ENCODE measurements at regions not wholly inside any gene's neighbourhood (a gene's known extent, or its start where the extent isn't known, plus 50 kb on each side); places are given as distances from the start of the nearest gene placed in this dataset.
"Not testable (repeated sequence)": the region's sequence is repeated elsewhere in the genome, so short reads cannot be mapped to it uniquely, and the experiment has no call there.

DNA sequence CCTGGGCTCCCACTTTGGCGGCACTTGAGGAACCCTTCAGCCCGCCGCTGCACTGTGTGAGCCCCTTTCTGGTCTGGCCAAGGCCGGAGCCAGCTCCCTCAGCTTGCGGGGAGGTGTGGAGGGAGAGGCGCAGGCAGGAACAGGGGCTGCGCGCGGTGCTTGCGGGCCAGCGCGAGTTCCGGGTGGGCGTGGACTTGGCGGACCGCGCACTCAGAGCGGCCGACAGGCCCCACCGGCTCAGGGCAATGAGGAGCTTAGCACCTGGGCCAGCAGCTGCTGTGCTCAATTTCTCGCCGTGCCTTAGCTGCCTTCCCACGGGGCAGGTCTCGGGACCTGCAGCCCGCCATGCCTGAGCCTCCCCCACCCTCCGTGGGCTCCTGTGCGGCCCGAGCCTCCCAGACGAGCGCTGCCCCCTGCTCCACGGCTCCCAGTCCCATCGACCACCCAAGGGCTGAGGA is 324.8 kb downstream of the RAD51AP2 start:
- not testable (repeated sequence) for H3K36me3 ChIP-seq (ENCODE audit: control insufficient read depth in 3 of 3, insufficient read depth in 3 of 3, low read length in 3 of 3); H3K4me3 ChIP-seq (ENCODE audit: low read length in 3 of 3); H3K4me1 ChIP-seq (ENCODE audit: control insufficient read depth in 3 of 3, insufficient read depth in 3 of 3, low read length in 3 of 3); H3K27ac ChIP-seq (ENCODE audit: low read depth, low read length); H3K9ac ChIP-seq (ENCODE audit: low read depth in 1 of 3, low read length in 3 of 3); H3K9me3 ChIP-seq (ENCODE audit: control insufficient read depth in 3 of 3, low read length in 3 of 3); H3K27me3 ChIP-seq (ENCODE audit: control insufficient read depth in 3 of 3, insufficient read depth in 3 of 3, low read length in 3 of 3)

DNA sequence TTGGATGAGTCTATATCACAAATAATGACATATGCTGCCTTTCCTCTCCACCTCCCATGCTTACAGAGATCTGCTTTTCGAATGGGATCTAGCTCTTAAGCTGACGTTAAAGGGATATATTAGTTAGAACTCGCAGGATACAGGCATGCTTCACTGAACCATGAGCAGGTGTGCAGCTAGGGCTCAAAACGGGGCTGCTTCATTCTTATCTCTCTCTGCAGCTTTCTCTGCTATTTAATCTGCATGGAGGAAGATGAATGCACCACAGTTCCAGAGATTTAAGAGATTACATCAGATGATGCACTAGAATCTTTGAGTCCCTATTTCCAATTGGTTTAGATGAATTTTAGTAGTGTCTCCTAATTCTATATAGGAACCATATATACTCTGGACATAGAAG is 327.0 kb downstream of the RAD51AP2 start:
- Histone ChIP-seq H3K9me3 (ENCODE audit: control insufficient read depth in 3 of 3, low read length in 3 of 3) (no peaks in the 10 kb centered on the region), H3K27me3 (ENCODE audit: control insufficient read depth in 3 of 3, insufficient read depth in 3 of 3, low read length in 3 of 3) (no peaks in the 10 kb centered on the region), H3K9ac (ENCODE audit: low read depth in 1 of 3, low read length in 3 of 3) (no peak overlapping the region), H3K4me1 (ENCODE audit: control insufficient read depth in 3 of 3, insufficient read depth in 3 of 3, low read length in 3 of 3) (no peaks in the 10 kb centered on the region), H3K36me3 (ENCODE audit: control insufficient read depth in 3 of 3, insufficient read depth in 3 of 3, low read length in 3 of 3) (no peaks in the 10 kb centered on the region), H3K27ac (ENCODE audit: low read depth, low read length) (no peak overlapping the region), H3K4me3 (ENCODE audit: low read length in 3 of 3) (no peak overlapping the region)

DNA sequence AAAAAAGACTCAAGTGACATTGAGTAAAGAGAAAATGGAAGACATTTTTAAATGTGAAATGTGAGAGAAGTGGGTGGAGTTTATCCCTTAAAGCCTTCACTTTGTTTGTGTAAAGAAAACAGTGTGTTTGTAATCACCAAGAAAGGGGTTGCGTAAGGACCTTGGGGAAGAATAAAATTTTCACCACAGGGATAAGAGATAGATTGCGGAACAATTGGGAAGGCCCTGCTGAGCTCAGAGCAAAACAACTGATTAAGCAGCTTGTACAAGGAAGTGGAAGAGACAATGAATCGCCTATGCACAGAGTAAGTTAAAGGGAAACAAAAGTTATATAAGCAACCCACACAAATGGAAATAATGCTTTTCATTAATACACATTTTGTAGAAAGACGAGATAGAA is 327.7 kb downstream of the RAD51AP2 start:
- Histone ChIP-seq H3K9ac (ENCODE audit: low read depth in 1 of 3, low read length in 3 of 3) (no peak overlapping the region), H3K27me3 (ENCODE audit: control insufficient read depth in 3 of 3, insufficient read depth in 3 of 3, low read length in 3 of 3) (no peaks in the 10 kb centered on the region), H3K9me3 (ENCODE audit: control insufficient read depth in 3 of 3, low read length in 3 of 3) (no peaks in the 10 kb centered on the region), H3K4me1 (ENCODE audit: control insufficient read depth in 3 of 3, insufficient read depth in 3 of 3, low read length in 3 of 3) (no peaks in the 10 kb centered on the region), H3K4me3 (ENCODE audit: low read length in 3 of 3) (no peak overlapping the region), H3K27ac (ENCODE audit: low read depth, low read length) (no peak overlapping the region), H3K36me3 (ENCODE audit: control insufficient read depth in 3 of 3, insufficient read depth in 3 of 3, low read length in 3 of 3) (no peaks in the 10 kb centered on the region)

DNA sequence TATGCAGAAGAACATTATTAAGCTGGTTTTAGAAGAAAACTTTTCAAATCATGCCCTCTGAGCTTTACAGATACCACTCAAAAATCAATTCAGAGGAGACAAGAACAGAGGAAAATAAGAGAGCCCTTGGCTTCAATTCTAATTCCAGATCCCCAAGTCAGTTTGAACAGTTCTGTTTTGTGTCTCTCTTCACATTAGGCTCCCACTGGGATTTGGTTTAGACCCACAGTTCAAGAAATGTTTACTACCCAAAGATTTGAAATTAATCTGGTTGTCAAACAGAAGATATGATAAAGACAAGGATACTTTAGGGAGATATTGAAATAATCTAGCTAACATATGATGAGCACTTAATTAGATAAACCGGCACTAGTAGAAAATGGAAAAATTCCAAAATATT is 329.5 kb downstream of the RAD51AP2 start:
- no peaks in the 10 kb centered on the region for H3K4me1 ChIP-seq (ENCODE audit: control insufficient read depth in 3 of 3, insufficient read depth in 3 of 3, low read length in 3 of 3)
- H3K27ac ChIP-seq (ENCODE audit: low read depth, low read length): no peak overlapping the region
- H3K4me3 ChIP-seq (ENCODE audit: low read length in 3 of 3): no peak overlapping the region
- no peaks in the 10 kb centered on the region for H3K9me3 ChIP-seq (ENCODE audit: control insufficient read depth in 3 of 3, low read length in 3 of 3)
- no peaks in the 10 kb centered on the region for H3K36me3 ChIP-seq (ENCODE audit: control insufficient read depth in 3 of 3, insufficient read depth in 3 of 3, low read length in 3 of 3)
- H3K9ac ChIP-seq (ENCODE audit: low read depth in 1 of 3, low read length in 3 of 3): no peak overlapping the region
- no peaks in the 10 kb centered on the region for H3K27me3 ChIP-seq (ENCODE audit: control insufficient read depth in 3 of 3, insufficient read depth in 3 of 3, low read length in 3 of 3)

DNA sequence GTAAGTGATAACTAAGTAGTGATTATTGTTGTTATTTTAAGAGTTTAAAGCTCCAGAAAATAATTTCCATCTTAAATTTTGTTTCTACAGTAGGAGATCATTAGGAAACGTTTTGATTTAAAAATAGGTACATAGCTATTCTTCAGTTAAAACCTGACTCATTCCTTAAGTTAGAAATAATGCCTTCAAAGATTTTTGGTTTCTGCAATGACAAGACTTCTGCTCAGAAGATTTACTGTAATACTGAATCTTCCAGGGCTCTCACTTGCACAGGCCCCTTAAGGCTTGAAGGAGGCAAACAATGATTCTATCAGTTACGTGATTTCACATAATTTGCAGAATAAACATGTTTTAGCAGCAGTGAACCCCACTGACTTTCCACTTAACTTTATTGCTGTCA is 333.7 kb downstream of the RAD51AP2 start:
- no peaks in the 10 kb centered on the region for H3K27me3 ChIP-seq (ENCODE audit: control insufficient read depth in 3 of 3, insufficient read depth in 3 of 3, low read length in 3 of 3)
- no peak overlapping the region for H3K27ac ChIP-seq (ENCODE audit: low read depth, low read length)
- no peak overlapping the region for H3K4me3 ChIP-seq (ENCODE audit: low read length in 3 of 3)
- no peak overlapping the region for H3K9ac ChIP-seq (ENCODE audit: low read depth in 1 of 3, low read length in 3 of 3)
- H3K4me1 ChIP-seq (ENCODE audit: control insufficient read depth in 3 of 3, insufficient read depth in 3 of 3, low read length in 3 of 3): no peaks in the 10 kb centered on the region
- H3K9me3 ChIP-seq (ENCODE audit: control insufficient read depth in 3 of 3, low read length in 3 of 3): no peaks in the 10 kb centered on the region
- H3K36me3 ChIP-seq (ENCODE audit: control insufficient read depth in 3 of 3, insufficient read depth in 3 of 3, low read length in 3 of 3): no peaks in the 10 kb centered on the region

DNA sequence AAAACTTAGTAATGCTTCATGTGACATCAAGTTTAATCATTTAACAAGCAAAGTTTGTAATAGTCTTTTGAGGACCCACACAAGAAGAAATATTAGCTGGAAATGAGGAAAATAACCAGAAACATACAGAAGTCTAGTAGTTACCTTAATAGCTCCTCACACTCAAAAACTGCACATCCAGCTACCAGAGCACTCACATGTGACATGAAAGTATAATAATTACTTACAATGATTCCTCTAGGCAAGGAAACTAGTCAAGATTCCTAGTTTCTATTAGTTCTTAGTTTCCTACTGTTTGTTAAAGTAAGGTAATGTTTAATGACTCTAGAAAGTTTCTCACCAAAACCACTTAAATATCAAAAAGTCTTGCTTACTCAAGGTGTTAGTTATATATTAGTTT is 335.8 kb downstream of the RAD51AP2 start:
- no peak overlapping the region for H3K9ac ChIP-seq (ENCODE audit: low read depth in 1 of 3, low read length in 3 of 3)
- no peaks in the 10 kb centered on the region for H3K36me3 ChIP-seq (ENCODE audit: control insufficient read depth in 3 of 3, insufficient read depth in 3 of 3, low read length in 3 of 3)
- no peaks in the 10 kb centered on the region for H3K27me3 ChIP-seq (ENCODE audit: control insufficient read depth in 3 of 3, insufficient read depth in 3 of 3, low read length in 3 of 3)
- no peaks in the 10 kb centered on the region for H3K4me1 ChIP-seq (ENCODE audit: control insufficient read depth in 3 of 3, insufficient read depth in 3 of 3, low read length in 3 of 3)
- H3K27ac ChIP-seq (ENCODE audit: low read depth, low read length): no peak overlapping the region
- H3K9me3 ChIP-seq (ENCODE audit: control insufficient read depth in 3 of 3, low read length in 3 of 3): no peaks in the 10 kb centered on the region
- no peak overlapping the region for H3K4me3 ChIP-seq (ENCODE audit: low read length in 3 of 3)

DNA sequence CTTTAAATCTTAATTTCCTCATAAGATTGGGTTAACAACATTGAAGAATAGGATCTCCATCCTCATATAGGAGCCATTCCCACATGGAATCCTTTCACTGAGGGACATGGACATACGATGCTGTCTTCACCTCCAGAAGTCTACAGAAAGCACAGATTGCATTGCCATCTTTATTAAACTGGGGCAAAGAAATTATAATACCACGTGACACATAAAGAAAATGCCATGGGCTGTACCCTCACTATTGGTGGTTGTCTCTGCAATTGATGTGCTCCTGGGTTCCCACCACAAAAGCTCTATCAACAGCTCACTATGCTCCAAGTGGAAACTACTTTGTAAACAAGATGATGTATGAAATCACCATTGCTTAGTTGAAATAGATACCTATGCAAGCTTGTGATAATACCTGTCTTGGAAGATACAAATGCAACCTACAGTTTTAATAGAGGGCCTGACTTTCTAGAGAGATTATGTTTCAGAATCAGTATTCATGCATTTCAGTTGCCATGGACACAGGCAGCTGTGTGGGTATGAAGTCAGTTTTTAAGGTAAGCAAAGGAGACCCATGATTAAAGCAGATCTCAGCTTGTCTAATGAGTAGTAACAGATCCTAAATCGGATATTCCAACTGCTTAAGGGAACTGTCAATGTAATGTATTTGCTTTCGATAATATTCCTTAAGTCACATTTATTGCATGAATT is 337.0 kb downstream of the RAD51AP2 start:
- Histone ChIP-seq H3K27ac (ENCODE audit: low read depth, low read length) (no peak overlapping the region), H3K36me3 (ENCODE audit: control insufficient read depth in 3 of 3, insufficient read depth in 3 of 3, low read length in 3 of 3) (no peaks in the 10 kb centered on the region), H3K27me3 (ENCODE audit: control insufficient read depth in 3 of 3, insufficient read depth in 3 of 3, low read length in 3 of 3) (no peaks in the 10 kb centered on the region), H3K9ac (ENCODE audit: low read depth in 1 of 3, low read length in 3 of 3) (no peak overlapping the region), H3K4me3 (ENCODE audit: low read length in 3 of 3) (no peak overlapping the region), H3K9me3 (ENCODE audit: control insufficient read depth in 3 of 3, low read length in 3 of 3) (no peaks in the 10 kb centered on the region), H3K4me1 (ENCODE audit: control insufficient read depth in 3 of 3, insufficient read depth in 3 of 3, low read length in 3 of 3) (no peaks in the 10 kb centered on the region)

DNA sequence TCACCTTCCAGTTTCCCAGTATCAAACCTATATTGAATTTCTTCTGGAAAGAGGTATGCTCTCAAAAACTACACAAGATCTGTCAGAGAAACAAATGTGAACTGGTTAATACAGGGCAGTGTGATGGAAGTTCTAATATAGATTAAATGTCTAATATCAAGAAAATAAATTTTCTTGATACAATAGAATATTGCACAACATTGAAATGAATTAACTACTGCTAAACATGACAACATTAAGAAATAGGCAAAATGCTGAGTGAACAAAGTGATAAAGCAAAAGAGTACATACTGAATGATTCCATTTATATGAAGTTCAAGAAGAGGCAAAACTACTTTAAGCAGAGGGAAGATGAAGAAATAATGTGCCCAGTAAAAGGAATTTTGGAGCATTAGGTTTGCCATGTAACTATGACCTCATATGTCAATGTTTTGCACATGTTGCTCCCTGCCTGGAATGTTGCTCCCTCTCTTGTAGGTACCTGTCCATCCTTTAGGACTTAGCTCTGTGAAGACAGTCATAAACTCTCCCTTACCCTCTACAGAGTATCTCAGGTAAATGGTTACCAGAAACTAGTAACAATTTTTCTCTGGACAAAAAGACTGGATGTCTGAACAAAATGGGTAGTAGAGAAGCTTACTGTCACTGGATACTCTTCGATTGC is 339.0 kb downstream of the RAD51AP2 start:
- no peak overlapping the region for H3K4me3 ChIP-seq (ENCODE audit: low read length in 3 of 3)
- no peaks in the 10 kb centered on the region for H3K9me3 ChIP-seq (ENCODE audit: control insufficient read depth in 3 of 3, low read length in 3 of 3)
- H3K27ac ChIP-seq (ENCODE audit: low read depth, low read length): no peak overlapping the region
- H3K36me3 ChIP-seq (ENCODE audit: control insufficient read depth in 3 of 3, insufficient read depth in 3 of 3, low read length in 3 of 3): no peaks in the 10 kb centered on the region
- no peaks in the 10 kb centered on the region for H3K4me1 ChIP-seq (ENCODE audit: control insufficient read depth in 3 of 3, insufficient read depth in 3 of 3, low read length in 3 of 3)
- H3K9ac ChIP-seq (ENCODE audit: low read depth in 1 of 3, low read length in 3 of 3): no peak overlapping the region
- H3K27me3 ChIP-seq (ENCODE audit: control insufficient read depth in 3 of 3, insufficient read depth in 3 of 3, low read length in 3 of 3): no peaks in the 10 kb centered on the region

DNA sequence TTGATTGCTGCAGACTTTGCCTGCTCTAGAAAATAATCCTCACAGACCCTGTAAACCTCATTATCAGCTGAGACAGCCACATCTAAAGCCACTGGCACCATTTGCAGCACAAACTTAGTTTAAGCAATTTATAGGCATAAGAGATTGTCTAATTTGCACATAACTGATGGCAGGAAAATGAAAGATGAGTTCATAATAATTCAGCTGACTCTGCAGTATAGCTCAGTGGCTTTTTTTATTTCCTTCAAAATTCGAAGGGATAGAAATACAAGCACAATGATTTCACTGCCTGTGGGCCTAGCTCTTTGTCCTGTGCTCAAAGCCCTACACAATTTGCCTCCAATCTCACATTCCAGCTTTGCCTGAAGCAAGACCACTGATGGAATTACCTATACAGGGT is 341.2 kb downstream of the RAD51AP2 start:
- H3K9ac ChIP-seq (ENCODE audit: low read depth in 1 of 3, low read length in 3 of 3): no peak overlapping the region
- H3K4me1 ChIP-seq (ENCODE audit: control insufficient read depth in 3 of 3, insufficient read depth in 3 of 3, low read length in 3 of 3): no peaks in the 10 kb centered on the region
- H3K4me3 ChIP-seq (ENCODE audit: low read length in 3 of 3): no peak overlapping the region
- H3K9me3 ChIP-seq (ENCODE audit: control insufficient read depth in 3 of 3, low read length in 3 of 3): no peaks in the 10 kb centered on the region
- no peaks in the 10 kb centered on the region for H3K27me3 ChIP-seq (ENCODE audit: control insufficient read depth in 3 of 3, insufficient read depth in 3 of 3, low read length in 3 of 3)
- no peaks in the 10 kb centered on the region for H3K36me3 ChIP-seq (ENCODE audit: control insufficient read depth in 3 of 3, insufficient read depth in 3 of 3, low read length in 3 of 3)
- H3K27ac ChIP-seq (ENCODE audit: low read depth, low read length): no peak overlapping the region

DNA sequence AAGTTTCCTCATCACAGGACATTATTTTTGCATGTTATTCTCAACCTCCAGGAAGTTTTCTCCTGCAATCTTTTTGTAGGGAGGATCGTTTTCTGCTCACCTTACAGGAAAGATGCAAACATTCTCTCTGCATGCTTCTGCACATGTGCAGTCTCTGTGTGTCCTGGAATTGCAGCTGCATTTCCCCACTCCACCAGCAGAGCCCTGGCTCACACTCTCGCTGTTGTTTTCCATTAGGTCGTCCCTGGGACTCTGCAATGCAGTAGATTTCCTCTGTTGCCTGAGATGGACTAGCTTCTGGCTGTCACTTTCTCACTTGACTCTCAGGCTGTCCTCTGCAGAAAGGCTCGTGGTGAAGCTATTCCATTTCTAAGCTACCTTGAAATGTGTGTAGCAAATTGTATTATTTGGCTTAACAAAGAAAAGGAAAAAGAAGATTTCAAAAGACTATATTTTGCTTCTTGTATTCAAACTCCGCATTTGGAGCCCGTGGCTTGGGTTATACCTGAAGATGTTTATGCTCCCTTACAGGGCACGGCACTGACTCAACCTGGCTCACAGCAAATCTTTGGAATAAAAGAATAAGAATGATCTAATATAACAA is 346.7 kb downstream of the RAD51AP2 start:
- H3K9ac ChIP-seq (ENCODE audit: low read depth in 1 of 3, low read length in 3 of 3): no peak overlapping the region
- no peaks in the 10 kb centered on the region for H3K4me1 ChIP-seq (ENCODE audit: control insufficient read depth in 3 of 3, insufficient read depth in 3 of 3, low read length in 3 of 3)
- H3K27ac ChIP-seq (ENCODE audit: low read depth, low read length): no peak overlapping the region
- no peaks in the 10 kb centered on the region for H3K9me3 ChIP-seq (ENCODE audit: control insufficient read depth in 3 of 3, low read length in 3 of 3)
- H3K27me3 ChIP-seq (ENCODE audit: control insufficient read depth in 3 of 3, insufficient read depth in 3 of 3, low read length in 3 of 3): no peaks in the 10 kb centered on the region
- no peak overlapping the region for H3K4me3 ChIP-seq (ENCODE audit: low read length in 3 of 3)
- no peaks in the 10 kb centered on the region for H3K36me3 ChIP-seq (ENCODE audit: control insufficient read depth in 3 of 3, insufficient read depth in 3 of 3, low read length in 3 of 3)

Measured in skeletal muscle tissue (tissue), 3 donors.